ENCODE measurements at regions not wholly inside any gene's neighbourhood (a gene's known extent, or its start where the extent isn't known, plus 50 kb on each side); places are given as distances from the start of the nearest gene placed in this dataset.
"Not testable (repeated sequence)": the region's sequence is repeated elsewhere in the genome, so short reads cannot be mapped to it uniquely, and the experiment has no call there.

DNA sequence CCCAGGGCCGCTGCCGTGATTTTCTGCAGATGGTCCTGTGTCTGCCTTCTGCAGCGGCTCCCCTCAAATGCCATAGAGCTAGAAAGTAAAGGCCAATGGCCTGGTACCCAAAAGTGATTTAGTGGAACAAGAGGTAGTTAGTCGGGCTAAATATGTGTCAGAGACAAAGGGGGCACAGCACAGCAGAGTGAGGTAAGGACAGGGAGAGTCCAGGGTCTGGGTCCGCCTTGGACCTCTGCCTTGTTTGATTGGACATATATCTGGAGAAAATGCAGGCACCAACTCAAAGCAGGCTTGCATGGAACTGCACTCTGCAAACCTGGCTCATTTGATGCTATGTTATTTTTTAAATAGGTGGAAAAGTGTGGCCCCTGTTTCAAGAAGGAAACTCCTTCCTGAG lies 249.6 kb upstream of the B3GAT1 start:
- Histone ChIP-seq H3K9ac (ENCODE audit: low read length in 5 of 5) (no peak overlapping the region), H3K4me1 (ENCODE audit: control insufficient read depth in 5 of 5, insufficient read depth in 5 of 5, low read length in 5 of 5) (no peaks in the 10 kb centered on the region), H3K9me3 (ENCODE audit: control insufficient read depth in 5 of 5, low read length in 5 of 5) (peaks cover 0 to 4% (median 0%) of the 10 kb centered on the region in 5 donors), H3K36me3 (ENCODE audit: control insufficient read depth in 5 of 5, insufficient read depth in 5 of 5, low read length in 5 of 5) (no peaks in the 10 kb centered on the region), H3K27ac (ENCODE audit: low read depth, low read length) (no peak overlapping the region), H3K27me3 (ENCODE audit: control insufficient read depth in 5 of 5, insufficient read depth in 4 of 5, low read length in 5 of 5) (peaks cover 2 to 11% (median 6%) of the 10 kb centered on the region in 5 donors), H3K4me3 (ENCODE audit: low read depth in 1 of 5, low read length in 5 of 5) (no peak overlapping the region)

DNA sequence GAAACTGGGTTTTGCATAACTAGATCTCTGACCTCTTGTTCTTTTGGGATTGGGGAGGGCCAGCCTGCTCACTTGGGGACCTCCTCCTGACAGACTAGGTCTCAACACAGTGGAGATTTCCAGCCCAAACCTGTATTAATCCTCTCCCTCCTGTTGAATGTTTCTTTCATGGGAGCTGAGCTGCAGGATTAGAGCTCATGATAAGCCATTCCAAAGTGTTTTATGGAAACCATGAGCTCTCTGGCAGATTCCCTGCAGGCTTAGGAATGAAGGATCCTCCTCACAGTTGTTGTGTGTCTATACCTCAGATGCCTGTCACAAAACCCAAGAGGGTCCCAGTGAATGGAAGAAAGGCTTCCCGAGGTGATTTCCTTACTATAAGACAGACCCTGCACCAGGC lies 248.4 kb upstream of the B3GAT1 start:
- Histone ChIP-seq H3K9me3 (ENCODE audit: control insufficient read depth in 5 of 5, low read length in 5 of 5) (peaks cover 0 to 4% (median 0%) of the 10 kb centered on the region in 5 donors), H3K36me3 (ENCODE audit: control insufficient read depth in 5 of 5, insufficient read depth in 5 of 5, low read length in 5 of 5) (no peaks in the 10 kb centered on the region), H3K9ac (ENCODE audit: low read length in 5 of 5) (no peak overlapping the region), H3K4me3 (ENCODE audit: low read depth in 1 of 5, low read length in 5 of 5) (no peak overlapping the region), H3K27ac (ENCODE audit: low read depth, low read length) (no peak overlapping the region), H3K27me3 (ENCODE audit: control insufficient read depth in 5 of 5, insufficient read depth in 4 of 5, low read length in 5 of 5) (peaks cover 0 to 19% (median 5%) of the 10 kb centered on the region in 5 donors), H3K4me1 (ENCODE audit: control insufficient read depth in 5 of 5, insufficient read depth in 5 of 5, low read length in 5 of 5) (no peaks in the 10 kb centered on the region)

DNA sequence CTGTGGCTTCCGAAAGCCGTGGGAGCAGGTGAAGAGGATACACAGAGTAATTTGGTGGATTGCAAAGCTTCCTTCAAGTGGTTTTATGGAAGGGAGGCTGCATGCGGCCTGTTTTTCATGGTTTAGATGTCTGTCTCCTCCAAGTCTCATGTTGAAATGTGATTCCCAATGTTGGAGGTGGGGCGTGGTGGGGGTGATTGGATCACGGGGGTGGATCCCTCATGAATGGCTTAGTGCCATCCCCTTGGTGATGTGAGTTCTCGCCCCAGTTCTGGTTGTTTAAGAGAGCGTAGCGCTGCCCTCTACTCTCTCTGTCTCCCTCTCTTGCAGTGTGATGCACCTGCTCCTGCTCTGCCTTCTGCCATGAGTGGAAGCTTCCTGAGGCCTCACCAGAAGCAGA lies 247.8 kb upstream of the B3GAT1 start:
- Histone ChIP-seq H3K9ac (ENCODE audit: low read length in 5 of 5) (no peak overlapping the region), H3K36me3 (ENCODE audit: control insufficient read depth in 5 of 5, insufficient read depth in 5 of 5, low read length in 5 of 5) (no peaks in the 10 kb centered on the region), H3K4me3 (ENCODE audit: low read depth in 1 of 5, low read length in 5 of 5) (no peak overlapping the region), H3K4me1 (ENCODE audit: control insufficient read depth in 5 of 5, insufficient read depth in 5 of 5, low read length in 5 of 5) (no peaks in the 10 kb centered on the region), H3K9me3 (ENCODE audit: control insufficient read depth in 5 of 5, low read length in 5 of 5) (peaks cover 0 to 4% (median 0%) of the 10 kb centered on the region in 5 donors), H3K27ac (ENCODE audit: low read depth, low read length) (no peak overlapping the region), H3K27me3 (ENCODE audit: control insufficient read depth in 5 of 5, insufficient read depth in 4 of 5, low read length in 5 of 5) (peaks cover 0 to 24% (median 8%) of the 10 kb centered on the region in 5 donors)

DNA sequence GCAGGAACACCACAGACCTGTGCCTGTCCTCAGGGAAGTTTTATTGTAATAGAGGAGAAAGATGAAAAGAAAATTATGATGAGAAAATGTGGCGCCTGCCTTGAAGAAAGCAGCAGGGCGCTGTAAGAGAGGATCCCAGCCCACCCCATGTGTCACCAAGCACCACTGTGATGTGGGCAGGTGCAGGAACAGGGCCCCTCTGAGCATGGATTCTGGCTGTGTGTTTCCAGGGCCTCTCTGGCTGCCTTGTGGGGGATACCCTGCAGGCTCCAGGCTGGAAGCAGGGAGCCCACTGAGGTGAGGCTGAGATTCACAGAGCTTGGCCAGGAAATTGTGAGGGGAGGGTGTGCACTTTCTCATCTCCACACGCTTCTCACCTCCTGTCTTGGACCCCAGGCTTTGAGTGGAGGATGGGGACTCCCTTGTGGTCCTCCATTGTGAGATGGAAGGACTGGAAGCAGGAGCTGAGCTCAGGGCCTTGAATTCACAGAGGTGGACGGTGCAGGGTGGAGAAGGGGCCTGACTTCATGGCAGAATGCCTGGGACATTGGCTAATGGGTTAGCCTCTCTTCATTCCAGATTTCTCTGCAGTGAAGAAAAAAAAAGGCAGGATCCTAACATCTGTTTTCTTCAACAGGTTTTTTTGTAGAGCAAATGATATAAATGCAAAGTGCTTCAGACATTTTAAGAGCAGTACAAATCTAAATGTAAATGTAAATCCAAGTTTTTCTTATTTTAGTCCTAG lies 246.6 kb upstream of the B3GAT1 start:
- no peaks in the 10 kb centered on the region for H3K36me3 ChIP-seq (ENCODE audit: control insufficient read depth in 5 of 5, insufficient read depth in 5 of 5, low read length in 5 of 5)
- no peak overlapping the region for H3K9ac ChIP-seq (ENCODE audit: low read length in 5 of 5)
- peaks cover 5 to 24% (median 11%) of the 10 kb centered on the region in 5 donors for H3K27me3 ChIP-seq (ENCODE audit: control insufficient read depth in 5 of 5, insufficient read depth in 4 of 5, low read length in 5 of 5)
- no peak overlapping the region for H3K27ac ChIP-seq (ENCODE audit: low read depth, low read length)
- no peaks in the 10 kb centered on the region for H3K4me1 ChIP-seq (ENCODE audit: control insufficient read depth in 5 of 5, insufficient read depth in 5 of 5, low read length in 5 of 5)
- no peak overlapping the region for H3K4me3 ChIP-seq (ENCODE audit: low read depth in 1 of 5, low read length in 5 of 5)
- H3K9me3 ChIP-seq (ENCODE audit: control insufficient read depth in 5 of 5, low read length in 5 of 5) = peaks cover 0 to 4% (median 0%) of the 10 kb centered on the region in 5 donors

DNA sequence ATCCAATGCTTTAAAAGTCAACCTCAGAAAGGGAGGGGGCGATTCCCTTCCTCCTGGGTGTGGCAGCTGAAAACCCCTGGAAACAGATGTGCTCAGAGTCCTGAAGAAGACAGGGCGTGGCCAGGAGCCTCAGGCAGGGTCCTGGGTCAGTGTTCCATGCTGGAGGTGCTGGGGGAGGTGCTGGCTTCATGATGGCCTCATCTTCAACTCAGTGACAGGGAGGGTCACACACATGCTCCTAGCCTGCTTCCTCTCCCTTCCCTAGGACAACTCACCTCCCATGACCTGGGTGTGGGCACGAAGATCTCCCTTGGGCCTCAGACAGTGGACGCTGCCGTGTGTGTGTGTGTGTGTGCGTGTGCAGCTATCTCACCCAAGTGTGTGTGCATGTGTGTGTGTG lies 245.6 kb upstream of the B3GAT1 start:
- Histone ChIP-seq H3K4me3 (ENCODE audit: low read depth in 1 of 5, low read length in 5 of 5) (no peak overlapping the region), H3K4me1 (ENCODE audit: control insufficient read depth in 5 of 5, insufficient read depth in 5 of 5, low read length in 5 of 5) (no peaks in the 10 kb centered on the region), H3K27me3 (ENCODE audit: control insufficient read depth in 5 of 5, insufficient read depth in 4 of 5, low read length in 5 of 5) (peaks cover 5 to 28% (median 13%) of the 10 kb centered on the region in 5 donors), H3K9me3 (ENCODE audit: control insufficient read depth in 5 of 5, low read length in 5 of 5) (peaks cover 0 to 4% (median 0%) of the 10 kb centered on the region in 5 donors), H3K36me3 (ENCODE audit: control insufficient read depth in 5 of 5, insufficient read depth in 5 of 5, low read length in 5 of 5) (no peaks in the 10 kb centered on the region), H3K9ac (ENCODE audit: low read length in 5 of 5) (no peak overlapping the region), H3K27ac (ENCODE audit: low read depth, low read length) (no peak overlapping the region)

DNA sequence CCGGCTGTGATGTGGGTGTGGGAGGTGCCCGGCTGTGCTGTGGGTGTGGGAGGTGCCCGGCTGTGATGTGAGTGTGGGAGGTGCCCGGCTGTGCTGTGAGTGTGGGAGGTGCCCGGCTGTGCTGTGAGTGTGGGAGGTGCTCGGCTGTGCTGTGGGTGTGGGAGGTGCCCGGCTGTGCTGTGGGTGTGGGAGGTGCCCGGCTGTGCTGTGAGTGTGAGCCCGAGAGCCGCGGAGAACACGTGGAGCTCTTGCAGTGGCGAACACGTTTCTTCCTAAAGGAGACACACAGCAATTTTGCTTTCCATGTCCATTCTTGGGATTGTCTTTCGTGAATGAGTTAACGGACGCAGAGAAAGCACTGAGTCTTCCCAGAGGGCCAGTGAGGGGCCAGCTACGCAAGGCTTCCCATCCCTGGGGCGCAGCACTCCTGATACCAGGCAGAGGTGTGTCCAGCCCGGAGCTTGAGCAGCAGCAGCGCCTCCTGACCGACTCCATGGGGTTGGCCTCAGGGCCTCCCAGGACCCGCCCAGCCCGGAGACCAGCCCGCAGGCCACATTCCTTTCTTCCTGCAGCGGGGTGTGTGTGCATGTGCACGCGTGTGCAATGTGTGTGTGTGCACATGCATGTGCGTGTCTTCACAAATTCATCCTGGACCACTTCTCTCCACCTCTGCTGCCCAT lies 245.0 kb upstream of the B3GAT1 start:
- H3K9me3 ChIP-seq (ENCODE audit: control insufficient read depth in 5 of 5, low read length in 5 of 5) = peaks cover 0 to 4% (median 0%) of the 10 kb centered on the region in 5 donors
- no peak overlapping the region for H3K9ac ChIP-seq (ENCODE audit: low read length in 5 of 5)
- no peaks in the 10 kb centered on the region for H3K4me1 ChIP-seq (ENCODE audit: control insufficient read depth in 5 of 5, insufficient read depth in 5 of 5, low read length in 5 of 5)
- H3K27me3 ChIP-seq (ENCODE audit: control insufficient read depth in 5 of 5, insufficient read depth in 4 of 5, low read length in 5 of 5) = peaks cover 5 to 28% (median 13%) of the 10 kb centered on the region in 5 donors
- H3K36me3 ChIP-seq (ENCODE audit: control insufficient read depth in 5 of 5, insufficient read depth in 5 of 5, low read length in 5 of 5) = no peaks in the 10 kb centered on the region
- no peak overlapping the region for H3K4me3 ChIP-seq (ENCODE audit: low read depth in 1 of 5, low read length in 5 of 5)
- no peak overlapping the region for H3K27ac ChIP-seq (ENCODE audit: low read depth, low read length)

DNA sequence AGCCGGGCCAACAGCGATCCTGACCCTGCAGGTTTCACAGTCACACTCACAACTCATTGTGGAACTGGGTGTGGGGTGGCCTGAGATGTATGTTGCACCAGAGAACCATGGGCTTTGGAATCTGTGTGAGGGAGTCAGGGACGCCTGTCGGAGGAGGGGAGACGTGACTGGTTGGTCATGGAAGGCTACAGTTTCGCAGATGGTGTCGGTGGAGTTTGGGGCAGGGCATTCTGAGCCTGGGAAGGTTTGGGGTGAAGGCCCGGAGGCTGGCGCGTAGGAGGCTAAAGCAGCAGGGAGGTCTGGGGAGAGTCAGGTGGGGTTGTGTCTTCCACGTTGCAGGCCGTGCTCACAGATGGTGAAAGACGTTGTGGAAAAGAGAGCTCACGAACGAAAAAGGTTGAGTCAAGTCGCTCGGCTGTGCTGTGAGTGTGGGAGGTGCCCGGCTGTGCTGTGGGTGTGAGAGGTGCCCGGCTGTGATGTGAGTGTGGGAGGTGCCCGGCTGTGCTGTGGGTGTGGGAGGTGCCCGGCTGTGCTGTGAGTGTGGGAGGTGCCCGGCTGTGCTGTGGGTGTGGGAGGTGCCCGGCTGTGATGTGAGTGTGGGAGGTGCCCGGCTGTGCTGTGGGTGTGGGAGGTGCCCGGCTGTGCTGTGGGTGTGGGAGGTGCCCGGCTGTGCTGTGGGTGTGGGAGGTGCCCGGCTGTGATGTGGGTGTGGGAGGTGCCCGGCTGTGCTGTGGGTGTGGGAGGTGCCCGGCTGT lies 244.2 kb upstream of the B3GAT1 start:
- H3K4me1 ChIP-seq (ENCODE audit: control insufficient read depth in 5 of 5, insufficient read depth in 5 of 5, low read length in 5 of 5); H3K9me3 ChIP-seq (ENCODE audit: control insufficient read depth in 5 of 5, low read length in 5 of 5); H3K4me3 ChIP-seq (ENCODE audit: low read depth in 1 of 5, low read length in 5 of 5); H3K27ac ChIP-seq (ENCODE audit: low read depth, low read length); H3K36me3 ChIP-seq (ENCODE audit: control insufficient read depth in 5 of 5, insufficient read depth in 5 of 5, low read length in 5 of 5); H3K9ac ChIP-seq (ENCODE audit: low read length in 5 of 5): not testable (repeated sequence)
- H3K27me3 ChIP-seq (ENCODE audit: control insufficient read depth in 5 of 5, insufficient read depth in 4 of 5, low read length in 5 of 5) = peaks cover 5 to 28% (median 13%) of the 10 kb centered on the region in 5 donors

DNA sequence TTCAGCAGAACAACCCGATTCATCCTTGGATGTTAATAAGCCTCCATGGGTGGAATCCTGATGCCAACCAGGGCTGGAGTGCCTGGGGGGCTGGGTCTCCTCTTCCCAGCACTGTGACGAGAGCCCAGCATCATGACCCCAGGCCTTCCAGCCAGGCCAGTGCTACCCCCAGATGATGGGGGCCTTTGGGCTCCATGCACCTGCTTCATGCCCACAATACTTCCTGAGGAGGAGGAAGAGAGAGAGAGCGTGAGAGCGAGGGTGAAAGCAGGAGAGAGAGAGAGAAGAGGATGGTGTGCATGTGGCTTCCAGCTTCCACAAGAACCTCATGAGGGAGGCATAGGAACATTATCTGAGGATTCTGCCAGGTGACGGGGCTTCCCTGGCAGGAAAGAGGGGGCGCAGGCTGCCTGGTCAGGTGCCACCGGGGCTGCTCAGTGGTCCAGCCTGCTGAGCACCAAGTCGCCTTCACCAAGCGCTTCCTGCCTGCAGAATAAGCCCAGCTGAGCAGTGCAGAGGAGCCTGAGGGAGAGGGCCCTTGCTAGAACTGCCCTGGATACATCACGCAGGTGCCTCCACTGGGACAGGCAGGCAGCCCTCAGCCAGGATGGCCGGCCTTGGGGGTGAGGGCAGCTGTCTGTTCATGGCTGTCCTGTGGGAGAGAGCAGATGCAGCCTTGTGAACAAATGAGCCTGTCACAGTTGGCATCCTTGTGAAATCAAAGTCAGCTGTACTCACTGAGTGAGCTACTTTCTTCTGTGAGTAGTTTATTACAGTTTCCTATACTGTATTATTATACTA lies 243.3 kb upstream of the B3GAT1 start:
- Histone ChIP-seq H3K36me3 (ENCODE audit: control insufficient read depth in 5 of 5, insufficient read depth in 5 of 5, low read length in 5 of 5) (no peaks in the 10 kb centered on the region), H3K9me3 (ENCODE audit: control insufficient read depth in 5 of 5, low read length in 5 of 5) (peaks cover 0 to 4% (median 0%) of the 10 kb centered on the region in 5 donors), H3K4me1 (ENCODE audit: control insufficient read depth in 5 of 5, insufficient read depth in 5 of 5, low read length in 5 of 5) (no peaks in the 10 kb centered on the region), H3K27me3 (ENCODE audit: control insufficient read depth in 5 of 5, insufficient read depth in 4 of 5, low read length in 5 of 5) (peaks cover 5 to 28% (median 13%) of the 10 kb centered on the region in 5 donors), H3K27ac (ENCODE audit: low read depth, low read length) (no peak overlapping the region), H3K9ac (ENCODE audit: low read length in 5 of 5) (no peak overlapping the region), H3K4me3 (ENCODE audit: low read depth in 1 of 5, low read length in 5 of 5) (no peak overlapping the region)

DNA sequence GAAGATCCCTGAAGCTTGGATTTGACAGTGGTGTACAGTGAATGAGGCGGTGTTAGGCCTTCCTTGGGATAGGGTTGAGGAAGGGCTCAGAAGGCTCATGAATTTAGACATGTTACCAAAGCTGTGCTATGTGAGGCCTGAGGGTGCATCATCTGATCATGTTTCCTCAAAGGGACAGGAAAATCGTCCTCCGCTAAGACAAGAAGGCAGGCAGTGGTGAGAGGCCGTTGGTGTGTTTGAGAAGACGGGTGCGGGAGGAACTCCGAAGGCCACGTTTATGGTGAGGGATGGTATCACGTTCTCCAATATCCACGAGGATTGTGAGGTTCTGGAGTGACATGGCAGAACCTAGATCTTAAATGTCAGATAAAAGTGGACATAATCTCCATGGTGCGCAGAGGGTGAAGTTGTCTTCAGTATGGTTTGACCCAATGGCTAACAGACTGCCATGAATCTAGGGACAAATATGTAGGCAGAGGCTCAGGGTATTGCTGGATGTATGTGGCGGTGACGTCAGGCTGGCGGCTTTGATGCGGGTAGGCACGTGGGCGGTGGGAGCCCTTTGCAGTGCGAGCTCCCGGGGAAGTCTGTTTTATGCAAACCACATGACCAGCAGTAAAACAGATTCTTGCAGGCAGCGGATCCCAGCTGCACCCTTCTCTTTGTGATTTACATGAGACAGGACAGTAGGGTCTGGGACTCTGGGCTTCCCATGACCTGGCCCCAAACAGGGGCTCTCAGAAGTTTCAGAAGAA lies 242.3 kb upstream of the B3GAT1 start:
- no peaks in the 10 kb centered on the region for H3K36me3 ChIP-seq (ENCODE audit: control insufficient read depth in 5 of 5, insufficient read depth in 5 of 5, low read length in 5 of 5)
- no peak overlapping the region for H3K4me3 ChIP-seq (ENCODE audit: low read depth in 1 of 5, low read length in 5 of 5)
- H3K9ac ChIP-seq (ENCODE audit: low read length in 5 of 5) = no peak overlapping the region
- no peaks in the 10 kb centered on the region for H3K9me3 ChIP-seq (ENCODE audit: control insufficient read depth in 5 of 5, low read length in 5 of 5)
- H3K27me3 ChIP-seq (ENCODE audit: control insufficient read depth in 5 of 5, insufficient read depth in 4 of 5, low read length in 5 of 5) = peaks cover 5 to 28% (median 13%) of the 10 kb centered on the region in 5 donors
- H3K4me1 ChIP-seq (ENCODE audit: control insufficient read depth in 5 of 5, insufficient read depth in 5 of 5, low read length in 5 of 5) = no peaks in the 10 kb centered on the region
- no peak overlapping the region for H3K27ac ChIP-seq (ENCODE audit: low read depth, low read length)
